Activated CD8-positive, alpha-beta memory T cell treated with anti-CD3 and anti-CD28 coated beads for 48 hours (primary cell): ENCODE measurements at regions not wholly inside any gene's neighbourhood (a gene's known extent, or its start where the extent isn't known, plus 50 kb on each side); places are given as distances from the start of the nearest gene placed in this dataset.
"Not testable (repeated sequence)": the region's sequence is repeated elsewhere in the genome, so short reads cannot be mapped to it uniquely, and the experiment has no call there.

Source experiments
- DNase-seq, 3 experiments: peaks; one replicate each; pipeline ENCODE4 v3.0.0-alpha.2; 2020; ENCODE audit warnings: low read depth in 2 of 3, low spot score in 2 of 3

GRCh38 chr13:107927557-107927956, 287.8 kb downstream of the LIG4 start:
- DNase-seq: no peak

GRCh38 chr13:107926515-107926914, 288.8 kb downstream of the LIG4 start:
- DNase-seq: not testable (repeated sequence)

DNA sequence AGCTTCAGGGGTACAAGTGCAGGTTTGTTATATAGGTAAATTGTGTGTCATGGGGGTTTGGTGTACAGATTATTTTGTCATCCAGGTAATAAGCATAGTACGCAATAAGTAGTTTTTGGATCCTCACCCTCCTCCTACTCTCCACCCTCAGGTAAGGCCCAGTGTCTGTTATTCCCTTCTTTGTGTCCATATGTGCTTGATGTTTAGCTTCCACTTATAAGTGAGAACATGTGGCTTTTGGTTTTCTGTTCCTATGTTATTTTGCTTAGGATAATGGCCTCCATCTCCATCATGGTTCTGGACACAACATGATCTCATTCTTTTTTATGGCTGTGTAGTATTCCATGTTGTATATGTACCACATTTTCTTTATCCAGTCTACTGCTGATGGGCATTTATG, 298.4 kb downstream of the LIG4 start:
- not testable (repeated sequence) for DNase-seq

DNA sequence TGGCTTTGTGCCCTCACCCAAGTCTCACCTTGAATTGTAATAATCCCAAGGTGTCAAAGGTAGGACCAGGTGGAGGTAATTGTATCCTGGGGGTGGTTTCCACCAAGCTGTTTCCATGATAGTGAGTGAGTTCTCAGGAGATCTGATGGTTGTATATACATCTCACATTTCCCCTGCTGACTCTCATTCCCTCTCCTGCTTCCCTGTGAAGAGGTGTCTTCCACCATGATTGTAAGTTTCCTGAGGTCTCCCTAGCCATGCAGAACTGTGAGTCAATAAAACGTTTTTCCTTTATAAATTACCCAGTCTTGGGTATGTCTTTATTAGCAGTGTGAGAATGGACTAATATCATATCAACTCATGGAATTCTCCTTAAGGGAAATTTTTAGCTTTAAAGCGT, 302.6 kb downstream of the LIG4 start:
- DNase-seq: no peak

GRCh38 chr13:107907065-107907805, 308.1 kb downstream of the LIG4 start:
- DNase-seq: no peak

GRCh38 chr13:107906131-107906530, 309.2 kb downstream of the LIG4 start:
- no peak for DNase-seq

DNA sequence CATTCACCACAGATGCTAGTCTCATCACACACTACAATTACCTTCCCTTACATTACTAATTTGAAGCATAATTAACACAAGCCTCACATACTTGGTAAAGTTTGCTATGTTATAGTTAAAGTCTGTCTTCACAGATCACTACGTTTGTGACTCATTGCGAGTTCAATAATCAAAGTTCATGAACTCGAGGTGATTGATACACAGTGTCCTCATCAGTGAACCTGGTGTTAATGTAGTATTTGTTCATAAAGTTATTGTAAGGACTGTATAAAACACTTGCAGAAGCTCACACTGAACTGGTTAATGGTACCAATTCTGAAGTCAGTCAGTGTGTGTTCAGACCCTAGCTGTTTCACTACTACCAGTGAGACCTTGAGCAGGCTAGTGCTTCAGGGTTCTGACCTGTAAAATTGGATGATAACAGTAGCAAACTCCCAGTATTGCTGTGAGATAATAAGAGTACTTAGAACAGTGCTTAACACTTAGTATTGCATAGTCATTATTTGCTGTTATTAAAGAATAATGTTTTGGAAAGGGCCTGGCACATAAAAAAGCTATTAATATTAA, 313.3 kb downstream of the LIG4 start:
- DNase-seq: no peak

- no peak for DNase-seq
Measured at GRCh38 chr13:107901230-107901629, 314.1 kb downstream of the LIG4 start.

DNA sequence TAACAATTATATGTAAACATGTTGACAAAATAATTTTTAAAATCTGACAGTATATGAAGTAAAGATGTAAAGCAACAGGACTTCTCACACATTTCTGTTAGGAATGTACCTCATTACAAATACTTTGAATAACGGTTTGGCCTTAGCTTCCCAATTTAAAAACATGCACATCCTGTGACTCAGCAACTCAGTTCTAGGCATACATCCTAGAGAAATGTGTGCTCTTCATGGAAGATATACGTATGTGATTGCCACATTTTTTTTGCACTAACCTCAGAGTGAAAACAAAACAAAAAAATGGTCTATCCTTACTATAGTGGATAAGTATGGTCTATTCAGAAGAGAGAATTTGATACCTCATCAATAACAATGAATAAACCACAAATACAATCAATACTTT, 314.6 kb downstream of the LIG4 start:
- DNase-seq: no peak

DNA sequence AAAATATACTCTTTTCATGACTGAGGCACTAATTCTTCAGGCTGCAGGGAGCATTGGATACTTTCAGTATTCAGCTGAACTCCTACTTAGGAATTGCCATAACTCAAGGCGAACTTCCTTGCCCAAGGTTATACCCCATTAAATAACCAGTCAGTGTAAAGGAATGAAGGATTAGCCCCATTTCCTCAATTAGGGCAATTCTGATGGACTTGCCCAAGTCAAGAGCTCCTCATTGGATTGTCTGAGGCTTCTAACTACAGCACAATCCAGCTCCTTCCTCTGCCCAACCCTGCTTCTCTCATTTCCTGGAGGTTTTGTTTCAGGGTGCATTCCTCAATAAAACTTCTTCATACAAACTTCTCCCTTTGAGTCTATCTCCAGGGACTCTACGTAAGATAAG, 329.2 kb downstream of the LIG4 start:
- no peak for DNase-seq

DNA sequence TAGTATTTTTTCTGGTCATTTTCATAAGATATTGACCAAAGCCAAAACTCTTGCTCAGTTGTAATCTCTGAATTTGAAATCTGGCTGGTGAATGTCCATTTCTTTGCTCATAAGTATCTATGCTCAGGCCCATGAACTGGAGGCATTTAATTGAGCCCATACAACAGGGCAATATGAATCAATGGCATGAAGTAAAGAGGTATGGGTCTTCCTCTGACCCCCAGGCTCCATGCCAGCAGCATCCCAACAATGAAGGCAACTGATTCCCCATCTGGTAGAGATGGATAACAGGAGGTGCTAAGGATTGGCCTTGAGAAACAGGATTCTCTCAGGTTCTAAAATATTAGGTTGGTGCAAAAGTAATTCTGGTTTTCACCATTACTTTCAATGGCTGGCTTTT, 330.8 kb downstream of the LIG4 start:
- DNase-seq: no peak

DNA sequence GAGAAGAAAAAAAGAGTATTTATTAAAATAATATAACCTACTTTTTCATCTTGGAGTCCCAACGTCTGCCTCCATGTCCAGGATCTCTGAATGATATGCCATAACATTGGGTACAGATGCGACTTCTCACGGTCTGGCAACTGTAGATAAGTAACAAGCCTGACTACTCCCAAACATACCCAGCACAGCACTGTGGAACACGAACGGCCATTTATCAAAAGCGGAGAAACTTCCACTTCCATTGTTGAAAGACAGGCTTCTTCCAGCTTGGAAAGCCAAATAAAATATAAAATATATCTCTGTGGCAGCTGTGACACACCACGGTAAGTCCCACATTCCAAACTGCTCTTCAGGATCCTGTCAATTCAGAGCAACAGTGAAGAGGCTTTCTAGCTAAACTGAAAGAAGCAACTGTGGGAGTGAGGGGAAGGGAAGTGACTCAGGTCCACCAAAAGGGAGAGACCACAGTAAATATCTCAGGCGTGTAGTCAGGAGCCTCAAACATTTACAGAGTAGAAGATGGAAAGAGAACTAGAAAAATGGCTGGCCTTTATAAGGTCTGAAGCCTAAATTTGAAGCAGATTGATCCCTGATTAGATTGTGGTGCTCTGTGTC, 331.7 kb downstream of the LIG4 start:
- no peak for DNase-seq

- DNase-seq: no peak
Measured at GRCh38 chr13:107882708-107883560, 332.4 kb downstream of the LIG4 start.

DNA sequence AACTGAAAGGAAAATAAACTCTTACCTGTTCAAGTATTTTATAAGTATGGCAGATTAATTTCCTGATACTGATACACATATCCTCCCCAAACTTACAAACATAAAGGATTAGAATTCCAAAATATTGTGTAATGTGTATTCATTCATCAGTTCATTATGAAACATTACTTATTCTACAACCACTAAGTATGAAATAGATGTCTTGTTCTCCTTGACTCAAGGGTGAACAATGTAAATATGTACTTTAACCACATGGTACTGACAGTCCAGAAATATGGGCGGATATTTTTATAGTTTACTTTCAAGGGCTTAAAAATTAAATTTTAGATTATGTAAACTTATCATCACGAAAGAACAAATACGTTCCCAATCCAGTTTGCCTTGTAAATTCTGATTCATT, 334.0 kb downstream of the LIG4 start:
- no peak for DNase-seq

DNA sequence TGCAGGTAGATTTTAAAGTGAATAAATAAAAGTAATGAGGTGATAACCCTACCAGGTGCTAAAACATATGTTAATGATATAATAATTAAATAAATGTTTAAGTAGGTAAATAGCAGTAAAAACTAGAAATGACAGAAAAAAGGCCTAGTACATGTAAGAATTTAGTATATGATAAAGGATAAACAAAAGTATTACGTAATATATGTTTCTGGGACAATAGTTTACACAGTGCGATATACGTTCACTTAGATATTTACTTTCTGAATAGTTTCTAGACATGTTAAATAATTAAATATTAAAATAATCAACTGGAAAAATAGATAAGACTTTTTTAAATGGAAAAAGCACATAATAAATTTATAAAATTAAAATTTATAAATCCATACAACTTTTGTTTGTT, 340.9 kb downstream of the LIG4 start:
- DNase-seq: no peak

DNA sequence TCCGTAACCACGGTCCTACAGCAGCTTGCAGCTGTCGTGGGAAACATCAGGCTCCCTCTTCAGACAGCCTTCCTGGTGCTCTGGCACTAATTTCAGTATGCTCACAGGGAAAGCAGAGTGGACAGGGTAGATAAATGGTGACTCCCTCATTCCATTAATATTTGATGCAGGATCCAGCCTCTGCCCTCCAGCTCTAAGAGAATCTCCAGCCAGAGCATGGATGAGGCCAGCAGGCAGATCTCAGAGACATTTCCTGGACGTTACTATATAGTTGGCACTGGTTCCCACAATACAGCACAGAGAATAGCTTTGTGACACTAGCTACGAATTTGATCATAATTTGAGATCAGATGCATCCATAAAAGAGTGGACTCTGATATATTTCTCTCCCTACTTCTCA, 341.4 kb downstream of the LIG4 start:
- no peak for DNase-seq

GRCh38 chr13:107870400-107870799, 344.9 kb downstream of the LIG4 start:
- no peak for DNase-seq

GRCh38 chr13:107867701-107868661, 347.4 kb downstream of the LIG4 start:
- no peak for DNase-seq

DNA sequence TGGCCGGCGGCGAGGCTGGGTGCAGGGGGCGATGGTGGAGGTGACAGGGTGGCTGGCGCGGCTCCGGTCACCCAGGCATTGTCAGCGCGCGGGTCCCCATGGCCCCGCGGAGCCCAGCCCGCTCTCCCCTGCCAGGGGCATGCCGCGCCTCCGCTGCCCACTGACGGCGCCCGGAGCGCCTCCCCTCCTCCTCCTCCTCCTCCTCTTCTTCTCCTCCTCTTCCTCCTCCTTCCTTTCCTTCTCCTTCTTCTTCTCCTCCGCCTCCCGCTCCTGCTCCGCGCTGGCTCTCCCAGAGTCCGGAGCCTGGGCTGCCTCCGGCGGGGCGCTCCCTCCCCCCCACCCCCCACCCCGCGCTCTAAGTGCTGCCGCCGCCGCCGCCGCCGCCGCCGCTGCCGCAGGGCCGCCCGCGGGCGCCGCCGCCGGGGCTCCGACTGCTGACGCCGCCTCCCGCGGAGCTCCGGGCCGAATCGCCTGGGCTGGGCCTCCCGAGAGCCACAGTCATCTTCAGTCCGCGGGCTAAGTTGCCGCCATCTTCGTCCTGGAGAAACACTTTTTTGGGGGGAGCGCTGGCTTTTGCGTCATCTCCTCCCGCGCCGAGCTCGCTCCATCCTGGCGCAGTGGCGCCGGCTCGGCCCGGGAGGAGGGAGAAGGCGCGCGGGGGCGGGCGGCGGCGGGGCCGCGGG, 348.3 kb downstream of the LIG4 start:
- DNase-seq: no peak
